HEK293 (cell line): ENCODE measurements at regions not wholly inside any gene's neighbourhood (a gene's known extent, or its start where the extent isn't known, plus 50 kb on each side); places are given as distances from the start of the nearest gene placed in this dataset.

Source experiments
- ZNF311 ChIP-seq: fragments of 450-650 bp; formaldehyde crosslinking; IDR thresholded peaks from 2 replicates; pipeline ENCODE4 v1.5.1; 2017; ENCODE audit warnings: missing biosample characterization, missing genetic modification characterization, borderline replicate concordance
- ZNF629 ChIP-seq: fragments of 450-650 bp; formaldehyde crosslinking; IDR thresholded peaks from 2 replicates; pipeline ENCODE4 v1.5.1; 2017; ENCODE audit warnings: missing biosample characterization, missing genetic modification characterization
- ZNF792 ChIP-seq: fragments of 450-650 bp; formaldehyde crosslinking; IDR thresholded peaks from 2 replicates; pipeline ENCODE4 v1.5.1; 2016; ENCODE audit warnings: missing biosample characterization, missing genetic modification characterization

DNA sequence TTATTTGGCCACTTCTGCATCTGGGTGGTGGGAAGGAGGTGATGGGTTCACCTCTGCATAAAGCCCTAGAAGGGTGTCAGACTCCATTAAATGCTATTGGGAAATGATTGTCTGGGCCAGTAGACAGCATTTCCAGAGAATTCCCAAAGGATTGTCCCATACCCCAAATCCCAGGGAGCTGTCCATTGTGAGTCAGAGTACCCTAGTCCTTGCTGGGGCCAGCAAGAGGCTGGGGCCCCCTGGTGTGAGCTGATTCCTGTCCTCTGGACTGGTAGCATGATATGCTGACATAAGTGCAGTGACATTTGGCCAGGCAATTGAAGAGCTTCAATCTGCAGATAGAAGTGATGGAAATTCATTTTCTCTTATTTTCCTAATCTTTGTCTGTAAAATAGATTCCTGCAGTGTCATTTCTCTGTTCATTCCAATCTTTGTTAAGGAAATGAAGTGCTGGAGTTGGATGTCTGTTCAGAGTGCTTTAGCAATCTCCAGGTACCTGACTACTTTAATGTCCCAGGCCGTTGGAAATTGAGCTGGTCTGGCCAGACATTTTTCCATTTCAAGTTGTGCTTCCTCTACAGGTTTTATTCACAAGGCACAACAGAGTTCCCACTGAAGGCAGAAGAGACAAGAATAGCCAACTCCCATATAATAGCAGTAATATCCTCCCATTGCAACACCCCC lies 91.2 kb downstream of the RPLP1 start:
- TF ChIP-seq ZNF311 (tag by site-specific recombination) = no peak
- TF ChIP-seq ZNF792 (tag by site-specific recombination) = no peak
- no peak for TF ChIP-seq ZNF629 (tag by site-specific recombination)
